ENCODE measurements at regions not wholly inside any gene's neighbourhood (a gene's known extent, or its start where the extent isn't known, plus 50 kb on each side); places are given as distances from the start of the nearest gene placed in this dataset.

- 33 to 41% methylated on average over 14 of the region's 14 CpGs for WGBS, 2 donors
- intact Hi-C loops (cut with DNase I): no loop called here
- Histone ChIP-seq H3K27me3 (peaks cover 0 to 13% of the 10 kb centered on the region in 2 donors), H3K27ac (no peak overlapping the region), H3K4me1 (peaks cover 6% of the 10 kb centered on the region), H3K36me3 (replicated peaks in 1 of 2; ENCODE audit: insufficient read depth in 1 of 2, low read depth in 2 of 2) (no peaks in the 10 kb centered on the region), H3K4me3 (no peak overlapping the region), H3K9me3 (no peaks in the 10 kb centered on the region)
- ATAC-seq (peak; percentile 25), DNase-seq (no peak)
- TF ChIP-seq POLR2A (IDR thresholded peaks at IDR 0.05): no peak
- no peak for TF ChIP-seq CTCF (IDR thresholded peaks at IDR 0.05)
Observed at GRCh38 chr14:103225062-103225461, 101.8 kb downstream of the TNFAIP2 start.

GRCh38 chr14:103225476-103225875, 102.2 kb downstream of the TNFAIP2 start:
- 31 to 32% methylated on average over 12 to 13 of the region's 13 CpGs for WGBS, 2 donors
- H3K4me3 ChIP-seq: no peak overlapping the region
- H3K4me1 ChIP-seq: peaks cover 6% of the 10 kb centered on the region
- peak; percentile 34 for ATAC-seq
- H3K27ac ChIP-seq: no peak overlapping the region
- intact Hi-C loops (cut with DNase I): no loop called here
- H3K27me3 ChIP-seq: peaks cover 0 to 13% of the 10 kb centered on the region in 2 donors
- H3K9me3 ChIP-seq: no peaks in the 10 kb centered on the region
- TF ChIP-seq CTCF (IDR thresholded peaks at IDR 0.05): no peak
- no peak for TF ChIP-seq POLR2A (IDR thresholded peaks at IDR 0.05)
- no peak for DNase-seq
- no peaks in the 10 kb centered on the region for H3K36me3 ChIP-seq (replicated peaks in 1 of 2; ENCODE audit: insufficient read depth in 1 of 2, low read depth in 2 of 2)

- no peak overlapping the region for H3K4me3 ChIP-seq
- TF ChIP-seq POLR2A (IDR thresholded peaks at IDR 0.05) (no peak), CTCF (IDR thresholded peaks at IDR 0.05) (no peak)
- no peaks in the 10 kb centered on the region for H3K4me1 ChIP-seq
- WGBS, 2 donors: 76 to 86% methylated on average over 13 to 20 of the region's 21 CpGs
- no peak for DNase-seq
- H3K36me3 ChIP-seq (replicated peaks in 1 of 2; ENCODE audit: insufficient read depth in 1 of 2, low read depth in 2 of 2): no peaks in the 10 kb centered on the region
- H3K9me3 ChIP-seq: no peaks in the 10 kb centered on the region
- H3K27ac ChIP-seq: no peak overlapping the region
- ATAC-seq: no peak
- intact Hi-C loops (cut with DNase I): no loop called here
- no peaks in the 10 kb centered on the region for H3K27me3 ChIP-seq
Observed at GRCh38 chr14:103227094-103227768, 104.0 kb downstream of the TNFAIP2 start.

GRCh38 chr14:103228076-103228806, 105.0 kb downstream of the TNFAIP2 start:
- Histone ChIP-seq H3K27me3 (no peaks in the 10 kb centered on the region), H3K36me3 (replicated peaks in 1 of 2; ENCODE audit: insufficient read depth in 1 of 2, low read depth in 2 of 2) (no peaks in the 10 kb centered on the region), H3K4me3 (no peak overlapping the region), H3K27ac (no peak overlapping the region), H3K9me3 (no peaks in the 10 kb centered on the region), H3K4me1 (no peaks in the 10 kb centered on the region)
- DNase-seq: no peak
- TF ChIP-seq CTCF (IDR thresholded peaks at IDR 0.05) (no peak), POLR2A (IDR thresholded peaks at IDR 0.05) (no peak)
- WGBS, 2 donors: 83 to 86% methylated on average over 5 of the region's 8 CpGs
- no peak for ATAC-seq
- intact Hi-C loops (cut with DNase I): no loop called here
